CD4-positive, alpha-beta T cell (primary cell): ENCODE measurements at regions not wholly inside any gene's neighbourhood (a gene's known extent, or its start where the extent isn't known, plus 50 kb on each side); places are given as distances from the start of the nearest gene placed in this dataset.

Experiments
- ATAC-seq: fragments of 200-7000 bp; cut with Tn5 transposase; one replicate; pipeline ENCODE4 v1.10.0; 2022; ENCODE audit warnings: mild to moderate bottlenecking; ENCODE audit not compliant: poor library complexity
- CTCF ChIA-PET: fragments of 350-600 bp; sonication (Branson Sonifier 250); formaldehyde crosslinking; loops from one replicate; lab custom pipeline; 2021; ENCODE audit warnings: antibody characterized with exemption, inconsistent platforms; lab: Charles Lee
- POLR2A ChIA-PET: fragments of 350-600 bp; sonication (Branson Sonifier 250); formaldehyde crosslinking; loops from one replicate; lab custom pipeline; 2021; ENCODE audit warnings: antibody characterized with exemption, inconsistent platforms; lab: Charles Lee
- DNase-seq, 14 experiments: peaks; one replicate each; pipeline ENCODE4 v3.0.0-alpha.2; 2013 to 2020; ENCODE audit warnings: mixed read lengths in 2 of 14
- H3K27ac ChIP-seq, 2 donors: one replicate each; pipeline versions ENCODE4 v1.5.1 to v1.7.0; 2013; ENCODE audit warnings: low read length in 2 of 2, low read depth in 1 of 2, mild to moderate bottlenecking in 1 of 2
- H3K27me3 ChIP-seq, 2 experiments: 1 replicate in 1 of 2; 2 replicates in 1 of 2; pipeline versions ENCODE4 v1.6.1 to v1.7.0; 2013; ENCODE audit warnings: low read length in 2 of 2, control low read depth in 1 of 2, mild to moderate bottlenecking in 1 of 2, moderate library complexity in 1 of 2; ENCODE audit not compliant: insufficient read depth in 2 of 2, control insufficient read depth in 1 of 2
- H3K36me3 ChIP-seq: one replicate; pipeline ENCODE4 v1.6.1; 2013; ENCODE audit warnings: low read length, control low read depth; ENCODE audit not compliant: insufficient read depth
- H3K4me1 ChIP-seq: one replicate; pipeline ENCODE4 v1.6.1; 2013; ENCODE audit warnings: low read length, control low read depth; ENCODE audit not compliant: insufficient read depth
- H3K4me3 ChIP-seq: one replicate; pipeline ENCODE4 v1.5.1; 2013; ENCODE audit warnings: mild to moderate bottlenecking, low read length, moderate library complexity
- H3K9me3 ChIP-seq, 2 experiments: 1 replicate in 1 of 2; 2 replicates in 1 of 2; pipeline versions ENCODE4 v1.6.1 to v1.7.0; 2013; ENCODE audit warnings: low read length in 2 of 2, mild to moderate bottlenecking in 2 of 2, control low read depth in 1 of 2, moderate library complexity in 1 of 2; ENCODE audit not compliant: control insufficient read depth in 1 of 2, insufficient read depth in 1 of 2
- H3K27ac Mint-ChIP-seq: one replicate; pipeline ENCODE4 v1.8.0; 2020; ENCODE audit warnings: mixed read lengths
- H3K27me3 Mint-ChIP-seq: one replicate; pipeline ENCODE4 v1.8.0; 2021; ENCODE audit warnings: mixed read lengths
- H3K36me3 Mint-ChIP-seq: one replicate; pipeline ENCODE4 v1.8.0; 2021; ENCODE audit warnings: low read depth, mixed read lengths
- H3K4me1 Mint-ChIP-seq: one replicate; pipeline ENCODE4 v1.8.0; 2021; ENCODE audit warnings: low read depth, mixed read lengths
- H3K4me3 Mint-ChIP-seq: one replicate; pipeline ENCODE4 v1.8.0; 2020; ENCODE audit warnings: mild to moderate bottlenecking, mixed read lengths
- H3K9me3 Mint-ChIP-seq: one replicate; pipeline ENCODE4 v1.8.0; 2020; ENCODE audit warnings: mixed read lengths
- intact Hi-C, 2 experiments: fragments of 100-400 bp; cut with DNase I in 1 of 2; cut with micrococcal nuclease in 1 of 2; formaldehyde crosslinking; loops; one replicate each; pipeline versions ENCODE4 v1.15.1 to v1.9.0; 2023 to 2025; cut with DNase I, micrococcal nuclease
- TF ChIP-seq, protein P1 (sequence below): fragments of 200-600 bp; IDR thresholded peaks from one replicate; pipeline ENCODE4 v1.8.0; 2022; ENCODE audit warnings: antibody characterized with exemption, mild to moderate bottlenecking

DNA sequence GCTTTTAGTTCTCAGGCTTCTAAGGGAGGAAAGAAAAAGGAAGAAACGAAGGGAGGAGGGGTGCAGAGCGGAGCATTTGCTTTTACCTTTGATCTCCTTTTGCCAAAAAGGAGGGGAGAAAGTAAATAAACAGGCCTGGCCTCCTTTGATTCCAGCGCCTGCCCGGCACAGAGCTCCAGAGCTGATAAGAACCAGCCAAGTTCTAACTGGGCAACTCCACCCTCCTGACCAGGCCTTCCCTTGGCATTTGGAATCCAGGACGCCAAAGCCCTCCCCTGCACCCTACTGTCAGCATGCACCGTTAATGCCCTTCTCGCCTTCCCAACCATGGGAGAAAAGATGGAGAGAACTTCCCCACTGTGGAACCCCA is 120.8 kb upstream of the PTPN1 start:
- Histone ChIP-seq H3K27ac (no peak overlapping the region), H3K9me3 (no peaks in the 10 kb centered on the region), H3K4me1 (peaks cover 42% of the 10 kb centered on the region), H3K4me3 (no peak overlapping the region), H3K36me3 (no peaks in the 10 kb centered on the region), H3K27me3 (no peaks in the 10 kb centered on the region)
- H3K27me3 Mint-ChIP-seq: no peaks in the 10 kb centered on the region
- DNase-seq (no peak), ATAC-seq (no peak)
- no peak overlapping the region for H3K4me3 Mint-ChIP-seq
- no peaks in the 10 kb centered on the region for H3K9me3 Mint-ChIP-seq
- TF ChIP-seq, protein P1, sequence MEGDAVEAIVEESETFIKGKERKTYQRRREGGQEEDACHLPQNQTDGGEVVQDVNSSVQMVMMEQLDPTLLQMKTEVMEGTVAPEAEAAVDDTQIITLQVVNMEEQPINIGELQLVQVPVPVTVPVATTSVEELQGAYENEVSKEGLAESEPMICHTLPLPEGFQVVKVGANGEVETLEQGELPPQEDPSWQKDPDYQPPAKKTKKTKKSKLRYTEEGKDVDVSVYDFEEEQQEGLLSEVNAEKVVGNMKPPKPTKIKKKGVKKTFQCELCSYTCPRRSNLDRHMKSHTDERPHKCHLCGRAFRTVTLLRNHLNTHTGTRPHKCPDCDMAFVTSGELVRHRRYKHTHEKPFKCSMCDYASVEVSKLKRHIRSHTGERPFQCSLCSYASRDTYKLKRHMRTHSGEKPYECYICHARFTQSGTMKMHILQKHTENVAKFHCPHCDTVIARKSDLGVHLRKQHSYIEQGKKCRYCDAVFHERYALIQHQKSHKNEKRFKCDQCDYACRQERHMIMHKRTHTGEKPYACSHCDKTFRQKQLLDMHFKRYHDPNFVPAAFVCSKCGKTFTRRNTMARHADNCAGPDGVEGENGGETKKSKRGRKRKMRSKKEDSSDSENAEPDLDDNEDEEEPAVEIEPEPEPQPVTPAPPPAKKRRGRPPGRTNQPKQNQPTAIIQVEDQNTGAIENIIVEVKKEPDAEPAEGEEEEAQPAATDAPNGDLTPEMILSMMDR: no peak
- no peaks in the 10 kb centered on the region for H3K36me3 Mint-ChIP-seq
- H3K27ac Mint-ChIP-seq: peak overlapping the region; percentile 70
- intact Hi-C loops: loop anchor here (5.0 to 10.0 kb wide), 2 partner anchors 45 to 197 kb away; partner anchors contain the start of gene CEBPB (in 1 of the 2)
- ChIA-PET CTCF (no interaction called here), POLR2A (no interaction called here)
- H3K4me1 Mint-ChIP-seq: peaks cover 43% of the 10 kb centered on the region

DNA sequence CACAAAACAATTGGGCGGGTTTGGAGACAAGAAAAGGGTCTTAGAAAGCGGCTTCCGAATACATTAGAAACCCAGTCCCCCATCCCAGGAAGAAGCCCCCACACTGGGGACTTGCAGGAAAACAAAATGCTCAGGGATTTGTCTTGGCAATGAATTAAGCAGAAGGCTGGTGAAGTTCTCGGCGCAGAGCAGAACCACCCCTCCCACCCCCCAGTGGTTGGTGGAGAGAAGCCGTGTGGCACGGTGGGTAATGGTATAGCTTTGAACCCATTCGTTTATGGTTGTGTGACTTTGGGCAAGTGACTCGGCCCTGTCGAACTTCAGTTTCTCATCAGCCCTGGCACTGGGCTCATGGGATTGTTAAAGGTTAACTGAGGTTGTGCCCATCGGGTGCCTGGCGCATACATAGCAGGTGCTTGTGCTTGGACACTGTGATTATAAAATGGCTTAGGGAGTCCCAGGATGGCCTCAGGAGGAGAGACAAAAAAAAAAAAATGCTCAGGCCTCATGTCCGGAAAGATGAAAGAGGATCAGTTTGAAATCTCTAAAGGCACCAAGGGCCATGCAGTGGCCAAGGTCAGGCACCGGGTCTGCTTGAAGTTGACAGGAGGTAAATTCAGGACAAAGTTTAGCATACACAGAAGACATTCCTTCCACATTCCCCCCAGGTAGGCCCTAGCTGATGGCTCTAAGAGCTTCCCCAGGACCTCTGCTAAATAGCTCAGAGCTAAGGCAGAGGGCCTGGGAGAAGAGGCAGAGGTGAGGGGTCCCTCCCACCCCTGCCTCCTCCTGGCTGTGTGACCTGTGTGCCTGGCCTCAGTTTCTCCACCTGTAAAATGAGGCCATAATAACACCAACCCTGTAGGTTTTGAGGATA is 120.1 kb upstream of the PTPN1 start:
- POLR2A ChIA-PET: no interaction called here
- DNase-seq: no peak
- Mint-ChIP-seq H3K9me3 (no peaks in the 10 kb centered on the region), H3K27ac (peak overlapping the region; percentile 19), H3K27me3 (no peaks in the 10 kb centered on the region), H3K4me3 (no peak overlapping the region), H3K36me3 (no peaks in the 10 kb centered on the region), H3K4me1 (peaks cover 37% of the 10 kb centered on the region)
- ATAC-seq: no peak
- CTCF ChIA-PET: no interaction called here
- Histone ChIP-seq H3K9me3 (no peaks in the 10 kb centered on the region), H3K27ac (no peak overlapping the region), H3K4me3 (no peak overlapping the region), H3K27me3 (no peaks in the 10 kb centered on the region), H3K4me1 (peaks cover 37% of the 10 kb centered on the region), H3K36me3 (no peaks in the 10 kb centered on the region)
- TF ChIP-seq, protein P1: no peak
- intact Hi-C loops: loop anchor here (5.0 to 10.0 kb wide), 2 partner anchors 45 to 198 kb away; partner anchors contain the start of gene CEBPB (in 1 of the 2)

DNA sequence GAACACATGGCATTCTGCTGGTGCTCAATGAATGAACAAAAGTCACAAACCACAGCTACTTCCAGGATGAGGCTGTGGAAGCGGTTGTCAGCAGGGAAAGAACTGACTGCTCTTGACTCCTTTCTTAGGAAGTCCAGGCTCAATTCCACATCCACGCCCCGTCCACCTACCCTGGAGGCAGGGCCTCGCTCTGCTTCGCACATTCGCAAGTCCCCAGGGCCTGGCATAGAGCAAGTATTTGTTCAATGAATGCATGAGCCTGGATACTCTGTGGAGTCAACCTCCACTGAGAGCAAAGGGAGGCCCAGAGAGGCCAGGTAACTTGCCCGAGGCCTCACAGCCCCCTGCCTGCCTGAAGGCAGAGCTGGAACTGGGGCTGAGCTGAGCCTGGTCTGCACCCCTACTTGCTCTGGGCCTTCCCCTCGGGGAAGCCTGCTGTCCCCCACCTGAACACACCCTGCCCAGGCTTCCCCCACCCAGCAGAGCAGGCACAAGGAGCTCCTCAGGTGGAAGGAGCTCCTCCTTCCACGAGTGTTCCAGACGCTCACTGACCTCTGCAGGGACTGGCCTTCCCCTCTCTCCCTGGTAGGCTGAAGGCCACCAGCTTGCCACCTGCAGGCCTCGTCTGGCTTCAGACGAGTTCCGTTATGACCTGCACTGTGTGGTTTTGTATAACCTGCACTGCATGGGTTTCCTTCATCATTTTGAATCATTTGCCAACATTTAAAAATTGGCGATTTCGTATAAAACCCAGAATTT is 119.3 kb upstream of the PTPN1 start:
- Histone ChIP-seq H3K9me3 (no peaks in the 10 kb centered on the region), H3K4me1 (peaks cover 29% of the 10 kb centered on the region), H3K27me3 (no peaks in the 10 kb centered on the region), H3K27ac (no peak overlapping the region), H3K36me3 (no peaks in the 10 kb centered on the region), H3K4me3 (no peak overlapping the region)
- H3K27me3 Mint-ChIP-seq: no peaks in the 10 kb centered on the region
- intact Hi-C loops: no loop called here
- H3K36me3 Mint-ChIP-seq: no peaks in the 10 kb centered on the region
- H3K4me1 Mint-ChIP-seq: peaks cover 31% of the 10 kb centered on the region
- TF ChIP-seq, protein P1: no peak
- DNase-seq (no peak), ATAC-seq (no peak)
- ChIA-PET POLR2A (no interaction called here), CTCF (no interaction called here)
- no peaks in the 10 kb centered on the region for H3K9me3 Mint-ChIP-seq
- no peak overlapping the region for H3K27ac Mint-ChIP-seq
- no peak overlapping the region for H3K4me3 Mint-ChIP-seq
